ENCODE measurements at regions not wholly inside any gene's neighbourhood (a gene's known extent, or its start where the extent isn't known, plus 50 kb on each side); places are given as distances from the start of the nearest gene placed in this dataset.

DNA sequence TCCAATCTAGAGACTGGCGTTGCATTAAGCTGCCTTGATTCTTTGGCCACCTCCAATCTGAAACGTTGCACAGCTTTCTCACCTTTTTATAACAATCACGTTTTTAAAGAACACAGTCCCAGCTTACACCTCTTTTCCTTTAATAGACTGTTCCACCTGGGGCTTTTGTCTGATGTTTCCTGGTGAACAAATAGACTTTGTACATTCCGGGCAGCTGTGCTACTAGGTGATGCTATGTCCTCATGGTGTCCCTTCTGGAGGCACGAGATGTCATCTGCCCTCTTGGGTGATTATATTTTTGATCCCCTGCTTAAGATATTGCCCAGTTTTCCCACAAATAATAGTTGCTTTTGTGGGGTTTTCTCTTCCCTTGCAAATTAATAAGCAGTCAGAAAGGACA is 225.5 kb downstream of the SOX9 start:
- Histone ChIP-seq H3K9me3 (no peaks in the 10 kb centered on the region), H3K4me3 (no peak overlapping the region), H3K27me3 (no peaks in the 10 kb centered on the region), H3K36me3 (no peaks in the 10 kb centered on the region), H3K27ac (no peak overlapping the region), H3K4me1 (ENCODE audit: insufficient read depth) (no peaks in the 10 kb centered on the region)
- 66 to 78% (median 71%) methylated on average over 5 of the region's 5 CpGs for WGBS, 3 donors
- TF ChIP-seq EP300 (IDR thresholded peaks at IDR 0.05) (no peak), POLR2A (IDR thresholded peaks at IDR 0.05) (no peak)
- TF ChIP-seq, protein P1, sequence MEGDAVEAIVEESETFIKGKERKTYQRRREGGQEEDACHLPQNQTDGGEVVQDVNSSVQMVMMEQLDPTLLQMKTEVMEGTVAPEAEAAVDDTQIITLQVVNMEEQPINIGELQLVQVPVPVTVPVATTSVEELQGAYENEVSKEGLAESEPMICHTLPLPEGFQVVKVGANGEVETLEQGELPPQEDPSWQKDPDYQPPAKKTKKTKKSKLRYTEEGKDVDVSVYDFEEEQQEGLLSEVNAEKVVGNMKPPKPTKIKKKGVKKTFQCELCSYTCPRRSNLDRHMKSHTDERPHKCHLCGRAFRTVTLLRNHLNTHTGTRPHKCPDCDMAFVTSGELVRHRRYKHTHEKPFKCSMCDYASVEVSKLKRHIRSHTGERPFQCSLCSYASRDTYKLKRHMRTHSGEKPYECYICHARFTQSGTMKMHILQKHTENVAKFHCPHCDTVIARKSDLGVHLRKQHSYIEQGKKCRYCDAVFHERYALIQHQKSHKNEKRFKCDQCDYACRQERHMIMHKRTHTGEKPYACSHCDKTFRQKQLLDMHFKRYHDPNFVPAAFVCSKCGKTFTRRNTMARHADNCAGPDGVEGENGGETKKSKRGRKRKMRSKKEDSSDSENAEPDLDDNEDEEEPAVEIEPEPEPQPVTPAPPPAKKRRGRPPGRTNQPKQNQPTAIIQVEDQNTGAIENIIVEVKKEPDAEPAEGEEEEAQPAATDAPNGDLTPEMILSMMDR (IDR thresholded peaks at IDR 0.05): no peak
- intact Hi-C loops (cut with DNase I): no loop called here
- DNase-seq: no peak

DNA sequence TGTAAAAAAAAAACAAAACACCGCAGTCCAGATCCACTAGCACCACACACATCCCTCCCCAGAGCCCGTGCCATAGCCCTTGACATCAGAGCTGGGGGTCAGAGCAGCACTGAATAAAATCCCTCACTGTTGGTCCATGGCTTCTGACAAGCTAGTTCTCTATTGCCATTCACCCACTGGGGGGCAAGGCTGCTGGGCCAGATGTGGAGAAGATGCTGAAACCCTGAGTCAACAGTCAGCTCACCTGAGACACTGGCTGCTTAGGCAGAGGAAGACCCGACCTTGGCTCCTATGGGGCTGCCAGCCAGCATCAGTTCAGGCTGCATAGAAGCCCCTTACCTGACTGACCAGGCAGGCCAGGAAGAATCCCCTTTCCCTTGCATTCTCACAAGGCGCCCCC is 228.2 kb downstream of the SOX9 start:
- TF ChIP-seq, protein P1 (IDR thresholded peaks at IDR 0.05): no peak
- TF ChIP-seq EP300 (IDR thresholded peaks at IDR 0.05) (no peak), POLR2A (IDR thresholded peaks at IDR 0.05) (no peak)
- no peak overlapping the region for H3K27ac ChIP-seq
- H3K4me1 ChIP-seq (ENCODE audit: insufficient read depth): no peaks in the 10 kb centered on the region
- 51 to 78% (median 60%) methylated on average over 4 of the region's 4 CpGs for WGBS, 3 donors
- intact Hi-C loops (cut with DNase I): no loop called here
- no peaks in the 10 kb centered on the region for H3K36me3 ChIP-seq
- H3K27me3 ChIP-seq: no peaks in the 10 kb centered on the region
- no peak for DNase-seq
- H3K4me3 ChIP-seq: no peak overlapping the region
- no peaks in the 10 kb centered on the region for H3K9me3 ChIP-seq

DNA sequence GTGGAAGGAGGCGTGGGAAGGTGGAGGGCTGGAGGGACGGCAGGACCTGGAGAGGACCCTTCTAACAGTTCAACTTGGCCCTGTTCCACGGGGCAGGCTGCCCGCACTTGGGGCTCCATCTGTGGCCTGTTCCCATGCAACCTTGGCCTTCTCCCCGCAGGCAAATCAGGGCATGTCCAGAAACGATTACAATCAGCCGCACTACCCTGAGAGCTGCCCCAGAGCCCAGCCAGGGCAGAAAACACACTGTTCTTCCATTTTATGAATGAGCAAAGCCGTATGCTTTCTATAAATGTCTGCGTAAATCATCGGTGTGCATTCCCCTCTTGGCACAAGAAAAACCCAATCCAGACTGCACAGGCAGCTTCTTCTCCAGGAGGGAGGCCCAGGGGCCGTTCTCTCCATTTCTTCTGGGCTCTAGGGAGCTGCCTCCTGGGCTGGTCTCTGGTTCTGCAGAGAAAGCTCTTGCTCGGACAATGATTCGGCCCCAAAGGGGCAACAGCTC is 228.7 kb downstream of the SOX9 start:
- TF ChIP-seq POLR2A (IDR thresholded peaks at IDR 0.05) (no peak), EP300 (IDR thresholded peaks at IDR 0.05) (no peak)
- TF ChIP-seq, protein P1 (IDR thresholded peaks at IDR 0.05): no peak
- no peak for DNase-seq
- Histone ChIP-seq H3K27me3 (no peaks in the 10 kb centered on the region), H3K4me3 (no peak overlapping the region), H3K4me1 (ENCODE audit: insufficient read depth) (no peaks in the 10 kb centered on the region), H3K27ac (no peak overlapping the region), H3K9me3 (no peaks in the 10 kb centered on the region), H3K36me3 (no peaks in the 10 kb centered on the region)
- 35 to 51% (median 40%) methylated on average over 13 of the region's 13 CpGs for WGBS, 3 donors
- intact Hi-C loops (cut with DNase I): no loop called here

DNA sequence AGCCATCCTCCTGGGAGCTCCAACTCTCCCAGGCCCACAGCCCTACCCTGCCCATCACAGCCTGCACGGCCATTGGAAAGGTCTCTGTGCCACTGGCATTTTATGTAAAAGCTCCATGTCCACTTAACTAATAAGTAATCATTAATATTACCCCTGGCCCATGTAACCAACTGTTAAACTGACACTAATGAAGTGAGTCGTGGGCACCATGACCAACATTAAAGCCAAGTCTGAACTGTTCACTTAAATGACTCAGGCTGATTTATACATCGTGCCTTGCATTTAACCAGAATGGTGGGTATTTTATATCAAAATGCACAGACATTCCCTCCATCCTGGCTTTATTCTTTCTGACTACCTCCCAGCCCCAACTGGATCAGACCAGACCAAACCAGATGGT is 229.3 kb downstream of the SOX9 start:
- Histone ChIP-seq H3K27ac (no peak overlapping the region), H3K4me1 (ENCODE audit: insufficient read depth) (no peaks in the 10 kb centered on the region), H3K36me3 (no peaks in the 10 kb centered on the region), H3K4me3 (no peak overlapping the region), H3K9me3 (no peaks in the 10 kb centered on the region), H3K27me3 (no peaks in the 10 kb centered on the region)
- WGBS, 3 donors: 87 to 94% (median 88%) methylated on average over 3 of the region's 3 CpGs
- TF ChIP-seq, protein P1 (IDR thresholded peaks at IDR 0.05): no peak
- TF ChIP-seq POLR2A (IDR thresholded peaks at IDR 0.05) (no peak), EP300 (IDR thresholded peaks at IDR 0.05) (no peak)
- no peak for DNase-seq
- intact Hi-C loops (cut with DNase I): no loop called here

Data from ovary (tissue), 7 donors.